ENCODE measurements at regions not wholly inside any gene's neighbourhood (a gene's known extent, or its start where the extent isn't known, plus 50 kb on each side); places are given as distances from the start of the nearest gene placed in this dataset.

- Histone ChIP-seq H3K36me3 (ENCODE audit: control insufficient read depth, insufficient read depth, low read length) (no peaks in the 10 kb centered on the region), H3K27me3 (ENCODE audit: control insufficient read depth in 2 of 2, insufficient read depth in 2 of 2, low read length in 2 of 2) (no peaks in the 10 kb centered on the region; a peak in 1 of 5 replicates), H3K4me2 (ENCODE audit: insufficient read depth, low read length) (no peak overlapping the region), H3K4me3 (no peak overlapping the region), H3K9me1 (ENCODE audit: control insufficient read depth, insufficient read depth, low read length) (no peaks in the 10 kb centered on the region), H3K79me2 (ENCODE audit: control insufficient read depth, insufficient read depth, low read length) (no peaks in the 10 kb centered on the region), H2AFZ (ENCODE audit: low read depth, low read length) (no peak overlapping the region), H3K9ac (ENCODE audit: insufficient read depth in 1 of 2, low read depth in 2 of 2, low read length in 2 of 2) (no peak overlapping the region), H4K20me1 (replicated peaks; ENCODE audit: control insufficient read depth, insufficient read depth, low read length) (no peaks in the 10 kb centered on the region), H3K9me3 (replicated peaks; ENCODE audit: control insufficient read depth, insufficient read depth, low read depth, low read length) (no peaks in the 10 kb centered on the region), H3K27ac (ENCODE audit: extremely low read depth, low read depth, low read length) (no peak overlapping the region), H3K4me1 (replicated peaks in 1 of 2; ENCODE audit: control insufficient read depth in 2 of 2, insufficient read depth in 2 of 2, low read length in 2 of 2) (no peaks in the 10 kb centered on the region)
- BruUV-seq (replicated peaks) = no TSS peak
- in situ Hi-C loops (cut with MboI) (no loop called here), intact Hi-C loops (cut with micrococcal nuclease) (no loop called here)
- DNase-seq (ENCODE audit: extremely low read depth in 1 of 4, low spot score in 3 of 4) (no peak), ATAC-seq (no peak), FAIRE-seq (no peak)
- CTCF ChIA-PET (ENCODE audit: low intra/inter-chr PET ratio) = no interaction called here
- 2% methylated on average over 5 of the region's 5 CpGs for WGBS (ENCODE audit: insufficient coverage, low coverage, missing lambda C conversion rate)
- POLR2A ChIA-PET = no interaction called here
- TF ChIP-seq ARID3B (CRISPR knock-in tag; IDR thresholded peaks at IDR 0.05; ENCODE audit: borderline replicate concordance) = no peak
- TF ChIP-seq TGIF2 (CRISPR knock-in tag; IDR thresholded peaks at IDR 0.05) = no peak
- no peak for TF ChIP-seq ZNF263 (CRISPR knock-in tag; IDR thresholded peaks at IDR 0.05; ENCODE audit: borderline replicate concordance)
- TF ChIP-seq ZFP91 (CRISPR knock-in tag; IDR thresholded peaks at IDR 0.05) = no peak
- no peak for TF ChIP-seq MCM7 (IDR thresholded peaks at IDR 0.05)
- no peak for TF ChIP-seq XRCC4 (IDR thresholded peaks at IDR 0.05; ENCODE audit: extremely low read depth, insufficient read depth, insufficient read length)
- no peak for TF ChIP-seq GTF3C2 (IDR thresholded peaks at IDR 0.05; ENCODE audit: borderline replicate concordance, extremely low read depth, insufficient read length)
- no peak for TF ChIP-seq GATAD2B (IDR thresholded peaks at IDR 0.05; ENCODE audit: borderline replicate concordance)
- no peak for TF ChIP-seq TFAM (CRISPR knock-in tag; conservative IDR thresholded peaks at IDR 0.05)
- no peak for TF ChIP-seq TBP (optimal IDR thresholded peaks at IDR 0.05; ENCODE audit: low read depth, low read length)
- TF ChIP-seq CBX2 (IDR thresholded peaks at IDR 0.05; ENCODE audit: insufficient read depth, low read length, poor library complexity, severe bottlenecking) = no peak
Measured at GRCh38 chrX:150293311-150294013, 69.7 kb upstream of the MAMLD1 start.

Data from K562 (cell line).